ENCODE measurements at regions not wholly inside any gene's neighbourhood (a gene's known extent, or its start where the extent isn't known, plus 50 kb on each side); places are given as distances from the start of the nearest gene placed in this dataset.

DNA sequence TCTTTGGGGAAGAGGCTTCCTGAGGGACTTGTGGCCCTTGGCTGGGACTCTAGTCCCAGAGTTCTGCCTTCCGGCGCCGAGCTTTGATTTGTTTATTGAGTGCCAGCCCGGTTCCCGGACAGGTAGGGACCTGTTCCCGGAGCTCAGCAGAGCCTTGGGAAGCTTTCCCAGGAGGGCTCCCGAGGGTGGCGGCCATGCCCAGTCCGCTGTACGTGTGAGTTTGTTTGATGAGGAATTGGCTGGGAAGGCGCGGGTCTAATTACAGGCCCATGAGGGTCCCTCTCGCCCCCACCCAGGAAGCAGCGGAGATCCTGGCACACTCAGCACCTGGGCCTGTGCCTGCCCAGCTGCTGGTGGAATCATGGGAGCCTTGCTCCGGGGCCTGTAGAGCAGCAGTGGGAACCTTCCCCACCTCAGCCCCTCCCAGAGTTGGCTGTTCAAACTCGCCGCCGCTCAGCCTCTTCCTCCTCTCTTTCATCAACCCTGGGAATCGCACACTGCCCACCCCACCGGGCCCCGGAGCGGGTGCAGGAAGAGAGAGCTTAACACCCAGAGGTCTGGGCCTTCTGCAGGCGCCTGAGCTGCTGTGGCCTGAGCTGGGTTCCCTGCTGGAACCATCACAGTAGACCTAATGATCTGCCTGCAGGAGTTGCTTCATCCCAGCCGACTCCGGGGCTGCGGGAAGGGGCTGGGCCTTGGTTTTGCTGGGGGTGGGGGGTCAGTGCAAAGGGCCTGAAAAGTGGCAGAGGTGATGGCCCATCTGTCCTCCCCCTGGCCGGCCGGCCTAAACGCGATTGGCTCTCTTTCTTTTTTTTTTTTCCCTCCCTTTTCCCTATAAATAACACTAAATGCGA, 313.7 kb downstream of the SEC14L1 start:
- TF ChIP-seq, protein P1, sequence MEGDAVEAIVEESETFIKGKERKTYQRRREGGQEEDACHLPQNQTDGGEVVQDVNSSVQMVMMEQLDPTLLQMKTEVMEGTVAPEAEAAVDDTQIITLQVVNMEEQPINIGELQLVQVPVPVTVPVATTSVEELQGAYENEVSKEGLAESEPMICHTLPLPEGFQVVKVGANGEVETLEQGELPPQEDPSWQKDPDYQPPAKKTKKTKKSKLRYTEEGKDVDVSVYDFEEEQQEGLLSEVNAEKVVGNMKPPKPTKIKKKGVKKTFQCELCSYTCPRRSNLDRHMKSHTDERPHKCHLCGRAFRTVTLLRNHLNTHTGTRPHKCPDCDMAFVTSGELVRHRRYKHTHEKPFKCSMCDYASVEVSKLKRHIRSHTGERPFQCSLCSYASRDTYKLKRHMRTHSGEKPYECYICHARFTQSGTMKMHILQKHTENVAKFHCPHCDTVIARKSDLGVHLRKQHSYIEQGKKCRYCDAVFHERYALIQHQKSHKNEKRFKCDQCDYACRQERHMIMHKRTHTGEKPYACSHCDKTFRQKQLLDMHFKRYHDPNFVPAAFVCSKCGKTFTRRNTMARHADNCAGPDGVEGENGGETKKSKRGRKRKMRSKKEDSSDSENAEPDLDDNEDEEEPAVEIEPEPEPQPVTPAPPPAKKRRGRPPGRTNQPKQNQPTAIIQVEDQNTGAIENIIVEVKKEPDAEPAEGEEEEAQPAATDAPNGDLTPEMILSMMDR (IDR thresholded peaks at IDR 0.05; ENCODE audit: low read depth, low read length, poor library complexity, severe bottlenecking): no peak
- TF ChIP-seq EZH2phosphoT487 (IDR thresholded peaks at IDR 0.05; ENCODE audit: borderline replicate concordance, low read length): no peak
